ENCODE measurements at regions not wholly inside any gene's neighbourhood (a gene's known extent, or its start where the extent isn't known, plus 50 kb on each side); places are given as distances from the start of the nearest gene placed in this dataset.

- ATAC-seq (ENCODE audit: low read depth) (no peak), DNase-seq (no peak)
- Mint-ChIP-seq H3K27ac (no peak overlapping the region), H3K27me3 (peaks cover 13% of the 10 kb centered on the region), H3K4me1 (peaks cover under 1% of the 10 kb centered on the region), H3K9me3 (no peaks in the 10 kb centered on the region), H3K4me3 (no peak overlapping the region), H3K36me3 (no peaks in the 10 kb centered on the region)
- POLR2A ChIA-PET: no interaction called here
Measured at GRCh38 chr21:33121715-33122475, 52.0 kb downstream of the OLIG1 start.

GRCh38 chr21:33122507-33122906 lies 52.6 kb downstream of the OLIG1 start:
- H3K4me3 Mint-ChIP-seq: no peak overlapping the region
- H3K9me3 Mint-ChIP-seq: no peaks in the 10 kb centered on the region
- H3K27ac Mint-ChIP-seq: no peak overlapping the region
- H3K36me3 Mint-ChIP-seq: no peaks in the 10 kb centered on the region
- H3K4me1 Mint-ChIP-seq: peaks cover 4% of the 10 kb centered on the region
- ATAC-seq (ENCODE audit: low read depth) (no peak), DNase-seq (no peak)
- POLR2A ChIA-PET: no interaction called here
- peaks cover 10% of the 10 kb centered on the region for H3K27me3 Mint-ChIP-seq

DNA sequence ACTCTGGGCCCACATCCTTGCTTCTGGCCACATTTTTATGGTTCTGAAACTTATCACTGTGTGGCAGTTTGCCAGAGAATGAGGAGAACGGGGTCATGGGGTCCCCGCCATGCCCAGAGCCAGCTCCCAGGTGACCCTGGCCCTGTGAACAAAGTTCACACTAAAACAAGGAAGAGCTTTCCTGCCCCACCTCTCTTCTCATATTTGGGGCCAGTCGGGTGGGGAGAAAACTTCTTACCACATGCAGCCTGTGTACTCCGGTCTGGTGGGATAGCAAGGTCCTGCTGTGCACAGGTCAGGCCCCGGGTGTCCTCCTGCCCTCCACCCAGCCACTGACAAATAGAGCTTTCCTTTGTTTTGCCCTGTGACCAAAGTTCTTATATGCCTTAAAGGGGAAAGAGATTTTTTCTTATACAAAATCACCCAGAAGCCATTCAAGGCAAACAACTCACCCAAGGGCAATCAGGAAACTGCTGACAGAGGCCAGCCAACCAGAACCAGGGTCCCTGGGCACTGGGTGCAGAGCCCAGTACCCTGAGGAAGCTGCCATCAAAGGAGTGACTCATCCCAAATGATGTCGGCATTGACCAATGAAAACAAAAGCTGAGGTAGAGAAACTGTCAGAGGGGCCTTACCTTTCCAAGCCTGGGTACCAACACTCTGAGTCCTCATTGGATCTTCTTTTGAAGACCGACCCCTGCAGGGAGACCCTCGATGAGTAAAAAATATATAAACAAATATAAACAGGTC lies 53.6 kb downstream of the OLIG1 start:
- H3K36me3 Mint-ChIP-seq: no peaks in the 10 kb centered on the region
- peaks cover 4% of the 10 kb centered on the region for H3K4me1 Mint-ChIP-seq
- POLR2A ChIA-PET: no interaction called here
- ATAC-seq (ENCODE audit: low read depth) (no peak), DNase-seq (no peak)
- no peak overlapping the region for H3K4me3 Mint-ChIP-seq
- H3K27ac Mint-ChIP-seq: no peak overlapping the region
- no peaks in the 10 kb centered on the region for H3K9me3 Mint-ChIP-seq
- H3K27me3 Mint-ChIP-seq: peaks cover 14% of the 10 kb centered on the region

GRCh38 chr21:33124889-33125288 lies 54.9 kb downstream of the OLIG1 start:
- POLR2A ChIA-PET: no interaction called here
- no peak for DNase-seq
- Mint-ChIP-seq H3K27me3 (peaks cover 15% of the 10 kb centered on the region), H3K9me3 (no peaks in the 10 kb centered on the region), H3K36me3 (no peaks in the 10 kb centered on the region), H3K4me1 (peaks cover 4% of the 10 kb centered on the region), H3K27ac (no peak overlapping the region), H3K4me3 (no peak overlapping the region)
- ATAC-seq (ENCODE audit: low read depth): no peak

- POLR2A ChIA-PET: interaction anchor here (0.5 kb wide), 1 partner anchor 64 kb away, joined by 3 read pairs; no protein-coding TSS in a partner anchor
- ATAC-seq (ENCODE audit: low read depth) (no peak), DNase-seq (no peak)
- Mint-ChIP-seq H3K27me3 (peaks cover 15% of the 10 kb centered on the region), H3K4me1 (peaks cover 4% of the 10 kb centered on the region), H3K36me3 (no peaks in the 10 kb centered on the region), H3K9me3 (no peaks in the 10 kb centered on the region), H3K27ac (no peak overlapping the region), H3K4me3 (no peak overlapping the region)
Measured at GRCh38 chr21:33125680-33126375, 55.9 kb downstream of the OLIG1 start.

DNA sequence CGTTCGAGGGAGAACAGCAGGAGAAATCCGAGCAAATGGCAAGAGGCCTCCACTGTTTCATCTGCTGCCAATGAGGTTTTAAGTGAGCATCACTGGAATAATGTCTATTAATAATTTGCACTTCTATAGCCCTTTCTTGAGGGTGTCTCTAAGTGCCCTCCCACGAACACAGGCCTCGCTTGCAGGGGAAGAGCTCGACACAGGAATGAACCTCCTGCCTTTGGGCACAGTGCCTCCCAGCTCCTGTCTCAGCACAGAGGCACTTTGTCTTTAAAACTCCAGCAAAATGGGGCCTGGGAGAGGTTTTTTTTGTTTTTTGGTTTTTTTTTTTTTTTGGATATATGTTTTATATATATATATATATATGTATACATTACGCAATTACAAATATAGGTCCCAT lies 56.6 kb downstream of the OLIG1 start:
- Mint-ChIP-seq H3K4me3 (no peak overlapping the region), H3K27ac (no peak overlapping the region), H3K27me3 (peaks cover 15% of the 10 kb centered on the region), H3K4me1 (peaks cover 4% of the 10 kb centered on the region), H3K36me3 (no peaks in the 10 kb centered on the region), H3K9me3 (no peaks in the 10 kb centered on the region)
- ATAC-seq (ENCODE audit: low read depth) (no peak), DNase-seq (no peak)
- POLR2A ChIA-PET: no interaction called here

- H3K36me3 Mint-ChIP-seq: no peaks in the 10 kb centered on the region
- no peaks in the 10 kb centered on the region for H3K9me3 Mint-ChIP-seq
- H3K4me3 Mint-ChIP-seq: peak overlapping the region; percentile 70
- H3K4me1 Mint-ChIP-seq: peaks cover 4% of the 10 kb centered on the region
- ATAC-seq (ENCODE audit: low read depth): peak; percentile 70
- POLR2A ChIA-PET: no interaction called here
- DNase-seq: peak; percentile 71
- H3K27ac Mint-ChIP-seq: no peak overlapping the region
- peaks cover 15% of the 10 kb centered on the region for H3K27me3 Mint-ChIP-seq
Measured at GRCh38 chr21:33127154-33127867, 57.4 kb downstream of the OLIG1 start.

DNA sequence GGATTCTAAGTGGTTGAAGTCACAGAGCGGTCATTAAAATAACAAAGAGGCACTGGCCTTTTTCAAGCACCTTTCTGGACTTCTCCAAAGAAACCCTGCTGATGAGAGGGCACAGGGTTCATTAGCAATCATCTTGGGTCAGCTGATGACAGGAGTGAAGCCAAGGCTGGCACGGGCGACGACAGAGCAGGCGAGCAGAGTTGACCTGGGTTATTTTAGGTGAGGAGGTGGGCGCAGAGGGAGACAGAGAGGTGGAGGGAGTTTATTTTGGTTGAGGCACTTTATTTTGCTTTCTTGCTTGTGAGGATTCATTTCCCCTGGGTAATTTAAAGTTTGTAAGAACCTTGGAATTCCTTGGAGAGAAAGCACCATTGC lies 57.9 kb downstream of the OLIG1 start:
- H3K4me3 Mint-ChIP-seq: no peak overlapping the region
- H3K9me3 Mint-ChIP-seq: no peaks in the 10 kb centered on the region
- H3K4me1 Mint-ChIP-seq: peaks cover 5% of the 10 kb centered on the region
- H3K27ac Mint-ChIP-seq: no peak overlapping the region
- peaks cover 15% of the 10 kb centered on the region for H3K27me3 Mint-ChIP-seq
- POLR2A ChIA-PET: no interaction called here
- ATAC-seq (ENCODE audit: low read depth): no peak
- no peaks in the 10 kb centered on the region for H3K36me3 Mint-ChIP-seq
- no peak for DNase-seq

- no peak for DNase-seq
- POLR2A ChIA-PET: no interaction called here
- H3K36me3 Mint-ChIP-seq: no peaks in the 10 kb centered on the region
- peaks cover 5% of the 10 kb centered on the region for H3K4me1 Mint-ChIP-seq
- H3K9me3 Mint-ChIP-seq: no peaks in the 10 kb centered on the region
- no peak for ATAC-seq (ENCODE audit: low read depth)
- no peak overlapping the region for H3K4me3 Mint-ChIP-seq
- no peak overlapping the region for H3K27ac Mint-ChIP-seq
- H3K27me3 Mint-ChIP-seq: peaks cover 15% of the 10 kb centered on the region
Measured at GRCh38 chr21:33128538-33128937, 58.6 kb downstream of the OLIG1 start.

DNA sequence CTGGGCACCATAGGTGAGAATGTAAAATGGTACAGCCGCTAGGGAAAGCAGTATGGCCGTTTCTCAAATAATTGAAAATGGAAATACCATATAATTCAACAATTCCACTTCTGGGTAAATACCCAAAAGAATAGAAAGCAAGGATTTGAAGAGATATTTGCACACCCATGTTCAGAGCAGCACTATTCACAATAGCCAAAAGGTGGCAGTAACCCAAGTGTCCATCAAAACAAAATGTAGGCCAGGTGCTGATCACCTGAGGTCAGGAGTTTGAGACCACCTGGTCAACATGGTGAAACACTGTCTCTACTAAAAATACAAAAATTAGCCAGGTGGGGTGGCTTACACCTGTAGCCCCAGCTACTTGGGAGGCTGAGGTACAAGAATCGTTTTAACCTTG lies 62.1 kb downstream of the OLIG1 start:
- no peak overlapping the region for H3K27ac Mint-ChIP-seq
- DNase-seq: no peak
- H3K4me1 Mint-ChIP-seq: peaks cover 4% of the 10 kb centered on the region
- peaks cover 15% of the 10 kb centered on the region for H3K27me3 Mint-ChIP-seq
- POLR2A ChIA-PET: no interaction called here
- no peak overlapping the region for H3K4me3 Mint-ChIP-seq
- H3K9me3 Mint-ChIP-seq: no peaks in the 10 kb centered on the region
- H3K36me3 Mint-ChIP-seq: no peaks in the 10 kb centered on the region
- no peak for ATAC-seq (ENCODE audit: low read depth)

- POLR2A ChIA-PET: no interaction called here
- DNase-seq (no peak), ATAC-seq (ENCODE audit: low read depth) (no peak)
- Mint-ChIP-seq H3K27ac (no peak overlapping the region), H3K36me3 (no peaks in the 10 kb centered on the region), H3K4me3 (no peak overlapping the region), H3K4me1 (peaks cover 1% of the 10 kb centered on the region), H3K9me3 (no peaks in the 10 kb centered on the region), H3K27me3 (peaks cover 4% of the 10 kb centered on the region)
Measured at GRCh38 chr21:33133892-33134291, 64.0 kb downstream of the OLIG1 start.

DNA sequence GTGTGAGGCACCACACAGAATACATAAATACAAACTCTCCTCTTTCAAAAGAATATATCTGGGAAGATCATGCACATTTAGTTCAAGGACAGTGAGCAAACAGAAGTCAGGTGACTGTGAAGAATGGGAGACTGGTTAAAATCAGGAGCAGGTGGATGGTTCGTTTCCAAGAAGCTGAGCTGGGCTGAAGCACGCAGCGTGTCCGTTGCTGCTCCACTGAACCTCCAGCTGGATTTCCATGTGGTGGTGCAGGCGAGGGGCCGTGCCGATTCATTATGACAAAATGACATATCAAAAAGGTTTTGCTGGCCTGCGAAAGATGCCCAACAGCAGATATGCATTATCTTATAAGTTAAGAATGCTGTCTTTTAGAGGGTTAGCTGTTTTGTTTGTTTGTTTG lies 66.0 kb downstream of the OLIG1 start:
- H3K36me3 Mint-ChIP-seq: no peaks in the 10 kb centered on the region
- ATAC-seq (ENCODE audit: low read depth) (no peak), DNase-seq (no peak)
- no peak overlapping the region for H3K27ac Mint-ChIP-seq
- H3K27me3 Mint-ChIP-seq: peaks cover 8% of the 10 kb centered on the region
- peaks cover 2% of the 10 kb centered on the region for H3K4me1 Mint-ChIP-seq
- POLR2A ChIA-PET: no interaction called here
- H3K4me3 Mint-ChIP-seq: no peak overlapping the region
- no peaks in the 10 kb centered on the region for H3K9me3 Mint-ChIP-seq

- no peak for ATAC-seq (ENCODE audit: low read depth)
Measured at GRCh38 chr21:33136847-33137502, 67.0 kb downstream of the OLIG1 start.

More at GRCh38 chr21:33136847-33137502, 67.0 kb downstream of the OLIG1 start:
- Mint-ChIP-seq H3K36me3 (no peaks in the 10 kb centered on the region), H3K27ac (no peak overlapping the region), H3K4me1 (peaks cover 2% of the 10 kb centered on the region), H3K4me3 (no peak overlapping the region), H3K27me3 (peaks cover 8% of the 10 kb centered on the region), H3K9me3 (no peaks in the 10 kb centered on the region)
- POLR2A ChIA-PET: no interaction called here
- no peak for DNase-seq

All from activated naive CD8-positive, alpha-beta T cell treated with anti-CD3 and anti-CD28 coated beads, Interleukin-2, amount 10 ng/mL, durations not matched to agents 7 days and 5 days (primary cell).